Neural crest cell (in vitro differentiated cells): ENCODE measurements at regions not wholly inside any gene's neighbourhood (a gene's known extent, or its start where the extent isn't known, plus 50 kb on each side); places are given as distances from the start of the nearest gene placed in this dataset.
A peak's percentile ranks its signal among the peaks of the same experiment; 100 is the strongest.

Source experiments
- DNase-seq: peaks from one replicate; pipeline ENCODE4 v3.0.0; 2021; ENCODE audit warnings: low read depth, mixed read lengths, low spot score
- H3K27ac Mint-ChIP-seq: one replicate; pipeline ENCODE4 v1.8.0; 2021; ENCODE audit warnings: mild to moderate bottlenecking, mixed read lengths; ENCODE audit not compliant: unreplicated experiment
- H3K27me3 Mint-ChIP-seq: 2 replicates; pipeline ENCODE4 v1.8.0; 2021; ENCODE audit warnings: low read depth, mild to moderate bottlenecking, mixed read lengths
- H3K36me3 Mint-ChIP-seq: 2 replicates; pipeline ENCODE4 v1.8.0; 2021; ENCODE audit warnings: low read depth, mild to moderate bottlenecking, mixed read lengths
- H3K4me1 Mint-ChIP-seq: 2 replicates; pipeline ENCODE4 v1.8.0; 2021; ENCODE audit warnings: mixed read lengths
- H3K4me3 Mint-ChIP-seq: one replicate; pipeline ENCODE4 v1.8.0; 2021; ENCODE audit warnings: mild to moderate bottlenecking, mixed read lengths
- H3K9me3 Mint-ChIP-seq: 2 replicates; pipeline ENCODE4 v1.8.0; 2021; ENCODE audit warnings: mixed read lengths
- TF ChIP-seq, protein P1 (sequence below): fragments of 200-600 bp; sonication (generic); conservative IDR thresholded peaks from 2 replicates; pipeline ENCODE4 v1.5.0; 2021; ENCODE audit warnings: antibody characterized with exemption, mild to moderate bottlenecking

DNA sequence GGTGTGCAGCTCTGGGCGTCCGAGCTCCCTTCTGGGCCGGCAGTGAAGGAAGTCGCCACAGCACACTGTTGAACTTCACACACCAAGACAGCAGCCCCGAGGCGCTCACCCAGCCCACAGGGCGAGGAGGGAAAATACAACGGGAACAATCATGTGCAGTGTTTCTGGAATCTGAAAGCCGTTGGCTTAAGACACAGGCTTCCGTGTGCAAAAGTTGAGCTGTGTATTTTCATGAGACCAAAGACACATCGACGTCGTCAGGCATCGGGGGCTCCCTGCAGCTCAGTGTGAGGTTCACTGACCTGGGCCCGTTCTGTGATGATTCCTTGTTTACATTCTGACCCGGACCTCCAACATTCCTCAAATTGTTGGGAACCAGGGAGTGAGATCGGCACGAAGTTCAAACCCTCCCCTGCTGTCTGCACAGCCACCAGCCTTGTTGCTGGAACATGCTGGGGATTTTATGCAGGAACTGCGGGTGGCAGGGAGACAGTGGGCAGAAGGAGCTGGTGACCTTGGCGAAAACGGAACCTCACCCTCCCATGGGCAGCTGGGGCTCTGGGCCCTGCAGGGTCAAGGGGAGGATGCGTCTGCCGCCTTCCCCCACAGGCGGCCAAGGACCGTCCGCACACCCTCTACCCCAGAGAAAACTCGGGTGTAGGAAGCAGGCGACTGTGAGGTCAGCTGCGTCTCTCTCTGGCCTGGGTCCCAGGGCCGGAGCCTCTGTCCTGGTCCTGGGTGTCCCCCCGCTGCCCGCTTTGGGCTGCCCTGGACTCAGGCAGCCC, 72.2 kb downstream of the METRNL start:
- peak overlapping the region; percentile 88 for H3K27ac Mint-ChIP-seq
- TF ChIP-seq, protein P1, sequence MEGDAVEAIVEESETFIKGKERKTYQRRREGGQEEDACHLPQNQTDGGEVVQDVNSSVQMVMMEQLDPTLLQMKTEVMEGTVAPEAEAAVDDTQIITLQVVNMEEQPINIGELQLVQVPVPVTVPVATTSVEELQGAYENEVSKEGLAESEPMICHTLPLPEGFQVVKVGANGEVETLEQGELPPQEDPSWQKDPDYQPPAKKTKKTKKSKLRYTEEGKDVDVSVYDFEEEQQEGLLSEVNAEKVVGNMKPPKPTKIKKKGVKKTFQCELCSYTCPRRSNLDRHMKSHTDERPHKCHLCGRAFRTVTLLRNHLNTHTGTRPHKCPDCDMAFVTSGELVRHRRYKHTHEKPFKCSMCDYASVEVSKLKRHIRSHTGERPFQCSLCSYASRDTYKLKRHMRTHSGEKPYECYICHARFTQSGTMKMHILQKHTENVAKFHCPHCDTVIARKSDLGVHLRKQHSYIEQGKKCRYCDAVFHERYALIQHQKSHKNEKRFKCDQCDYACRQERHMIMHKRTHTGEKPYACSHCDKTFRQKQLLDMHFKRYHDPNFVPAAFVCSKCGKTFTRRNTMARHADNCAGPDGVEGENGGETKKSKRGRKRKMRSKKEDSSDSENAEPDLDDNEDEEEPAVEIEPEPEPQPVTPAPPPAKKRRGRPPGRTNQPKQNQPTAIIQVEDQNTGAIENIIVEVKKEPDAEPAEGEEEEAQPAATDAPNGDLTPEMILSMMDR: no peak
- H3K36me3 Mint-ChIP-seq: no peaks in the 10 kb centered on the region
- DNase-seq: peak; percentile 32
- no peaks in the 10 kb centered on the region for H3K9me3 Mint-ChIP-seq
- peak overlapping the region; percentile 54 for H3K4me3 Mint-ChIP-seq
- peaks cover 20% of the 10 kb centered on the region for H3K4me1 Mint-ChIP-seq
- H3K27me3 Mint-ChIP-seq: peaks cover 6% of the 10 kb centered on the region

DNA sequence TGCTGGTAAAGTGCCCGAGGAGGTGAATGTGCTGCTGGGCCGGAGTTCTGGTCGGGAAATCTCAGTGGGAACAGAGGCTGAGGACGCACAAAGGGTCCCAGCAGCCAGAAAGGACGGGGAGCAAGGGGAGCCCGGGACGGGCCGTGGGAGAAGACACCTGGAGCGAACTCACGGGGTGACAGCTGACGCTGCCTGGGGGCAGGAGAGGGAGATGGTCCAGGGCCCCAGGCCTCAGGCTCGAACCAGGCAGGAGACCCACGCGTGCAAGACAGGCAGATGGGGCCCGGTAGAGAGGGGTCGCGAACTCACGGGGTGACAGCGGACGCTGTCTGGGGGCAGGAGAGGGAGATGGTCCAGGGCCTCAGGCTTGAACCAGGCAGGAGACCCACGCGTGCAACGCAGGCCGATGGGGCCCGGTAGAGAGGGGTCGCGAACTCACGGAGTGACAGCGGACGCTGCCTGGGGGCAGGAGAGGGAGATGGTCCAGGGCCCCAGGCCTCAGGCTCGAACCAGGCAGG, 72.9 kb downstream of the METRNL start:
- Mint-ChIP-seq H3K27me3 (peaks cover 4% of the 10 kb centered on the region), H3K4me3 (no peak overlapping the region), H3K36me3 (no peaks in the 10 kb centered on the region), H3K4me1 (peaks cover 20% of the 10 kb centered on the region), H3K9me3 (no peaks in the 10 kb centered on the region), H3K27ac (no peak overlapping the region)
- TF ChIP-seq, protein P1: no peak
- DNase-seq: no peak

DNA sequence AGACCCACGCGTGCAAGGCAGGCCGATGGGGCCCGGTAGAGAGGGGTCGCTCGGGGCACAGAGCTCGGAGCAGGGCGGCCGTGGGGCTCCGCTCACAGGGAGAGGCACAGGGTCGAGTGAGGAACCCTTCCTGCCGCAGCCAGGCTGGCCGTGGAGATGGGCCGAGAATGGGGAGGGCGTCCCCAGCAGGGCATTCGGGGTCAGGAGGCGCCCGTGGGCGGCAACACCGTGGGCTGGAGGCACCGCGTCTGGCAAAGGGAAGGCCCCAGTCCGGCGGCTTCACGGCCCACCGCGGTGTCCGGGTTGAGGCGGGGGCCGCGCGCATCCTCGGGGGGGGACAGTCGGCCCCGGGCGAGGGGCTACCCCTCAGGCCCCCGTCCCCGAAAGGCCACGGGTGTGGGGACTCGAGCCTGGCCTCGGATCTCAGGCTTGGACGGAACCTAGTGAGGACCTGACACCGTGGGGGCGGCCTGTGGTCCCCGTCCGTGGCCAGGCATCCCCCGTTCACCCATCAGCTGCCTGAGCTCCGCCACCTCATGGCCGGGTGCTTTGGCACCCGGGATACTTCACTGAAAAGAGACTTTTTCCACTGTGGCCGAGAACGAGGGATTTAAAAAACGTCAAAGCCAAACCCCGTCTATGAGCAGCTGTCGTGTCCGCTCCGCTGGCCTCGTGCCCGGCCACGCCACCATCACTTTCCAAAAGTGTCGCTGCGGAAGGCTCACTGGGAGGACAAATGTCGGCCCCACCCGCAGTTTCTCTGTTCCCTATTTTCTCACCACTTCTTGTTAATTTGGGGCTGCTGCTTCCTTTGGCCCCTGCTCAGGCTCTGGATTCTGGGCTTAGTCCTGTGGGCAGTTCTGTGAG, 73.6 kb downstream of the METRNL start:
- Mint-ChIP-seq H3K36me3 (no peaks in the 10 kb centered on the region), H3K9me3 (peaks cover 3% of the 10 kb centered on the region), H3K27me3 (no peaks in the 10 kb centered on the region), H3K4me3 (no peak overlapping the region), H3K27ac (no peak overlapping the region), H3K4me1 (peaks cover 20% of the 10 kb centered on the region)
- TF ChIP-seq, protein P1: no peak
- DNase-seq: no peak

DNA sequence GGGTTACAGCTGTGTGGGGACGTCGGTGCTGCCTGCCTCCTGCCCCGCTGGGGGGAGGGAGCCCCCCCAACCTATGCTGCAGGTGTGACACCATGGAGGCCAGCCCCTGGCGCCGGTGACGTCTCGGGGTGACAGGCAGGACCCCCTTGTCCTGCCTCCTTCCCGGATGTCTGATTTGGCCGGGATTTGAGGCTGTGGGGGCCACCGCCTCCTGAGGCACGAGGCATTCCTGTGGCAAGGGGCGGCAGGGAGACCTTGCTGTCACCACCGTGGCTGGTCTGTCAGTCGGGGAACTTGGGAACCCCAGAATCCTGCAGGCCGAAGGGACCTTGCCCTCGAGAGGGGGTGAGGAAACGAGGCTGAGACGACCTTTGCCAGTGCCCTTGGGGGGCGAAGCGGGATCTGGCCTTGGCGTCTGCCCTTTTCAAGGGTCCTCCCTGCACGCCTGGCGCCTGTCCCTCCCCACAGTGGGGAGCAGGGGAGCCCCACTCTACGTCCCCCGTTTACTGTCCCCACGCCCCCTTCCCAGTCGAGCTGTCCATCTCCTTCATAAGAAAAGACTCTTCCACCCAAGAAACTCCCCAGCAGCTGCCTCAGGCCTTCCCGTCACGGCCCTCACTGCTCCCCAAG, 74.4 kb downstream of the METRNL start:
- Mint-ChIP-seq H3K4me3 (no peak overlapping the region), H3K9me3 (peaks cover 3% of the 10 kb centered on the region), H3K27me3 (no peaks in the 10 kb centered on the region), H3K36me3 (no peaks in the 10 kb centered on the region), H3K27ac (no peak overlapping the region), H3K4me1 (peaks cover 20% of the 10 kb centered on the region)
- no peak for DNase-seq
- TF ChIP-seq, protein P1: no peak

DNA sequence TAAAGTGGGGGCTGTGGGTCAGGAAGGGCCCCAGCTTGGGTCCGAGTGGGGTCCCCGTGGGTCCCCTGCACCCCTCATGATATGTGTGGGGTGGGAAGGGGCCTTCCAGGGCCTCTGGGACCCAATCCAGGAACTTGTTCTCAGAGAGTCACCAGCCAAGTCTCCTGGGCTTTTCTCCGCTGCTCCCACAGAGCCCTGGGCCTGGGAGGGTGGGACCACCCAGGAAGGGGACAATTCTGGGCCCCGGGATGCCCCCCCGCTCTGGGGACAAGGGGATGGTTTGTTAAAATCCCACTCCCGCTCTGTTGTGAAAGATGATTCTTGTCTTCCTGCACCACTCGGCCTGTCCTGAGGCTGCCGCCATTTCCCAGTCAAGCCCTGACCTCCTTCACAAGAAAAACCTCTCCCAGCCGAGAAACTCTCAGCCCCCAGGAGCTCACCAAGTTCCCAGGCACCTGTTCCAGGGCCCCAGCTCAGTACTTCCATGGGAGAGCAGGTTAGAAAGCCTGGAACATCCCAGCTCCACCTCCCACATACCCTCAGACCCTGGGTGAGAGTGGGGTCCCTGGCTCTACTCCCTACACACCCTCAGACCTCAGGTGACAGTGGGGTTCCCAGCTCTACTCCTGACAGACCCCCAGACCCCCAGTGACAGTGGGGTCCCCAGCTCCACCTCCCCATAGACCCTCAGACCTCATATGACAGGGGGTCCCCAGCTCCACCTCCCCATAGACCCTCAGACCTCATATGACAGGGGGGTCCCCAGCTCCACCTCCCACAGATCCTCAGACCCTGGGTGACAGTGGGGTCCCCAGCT, 75.1 kb downstream of the METRNL start:
- Mint-ChIP-seq H3K27ac (no peak overlapping the region), H3K4me3 (no peak overlapping the region), H3K27me3 (no peaks in the 10 kb centered on the region), H3K36me3 (no peaks in the 10 kb centered on the region), H3K4me1 (peaks cover 20% of the 10 kb centered on the region), H3K9me3 (peaks cover 3% of the 10 kb centered on the region)
- DNase-seq: no peak
- TF ChIP-seq, protein P1: no peak
